ENCODE measurements at regions not wholly inside any gene's neighbourhood (a gene's known extent, or its start where the extent isn't known, plus 50 kb on each side); places are given as distances from the start of the nearest gene placed in this dataset.

- TF ChIP-seq REST (tag by site-specific recombination; IDR thresholded peaks at IDR 0.05) (no peak), PRDM4 (tag by site-specific recombination; IDR thresholded peaks at IDR 0.05) (no peak)
Observed at GRCh38 chr10:124237282-124237961, 144.0 kb upstream of the CHST15 start.

Data from HEK293 (cell line).